HCT116 (cell line): ENCODE measurements at regions not wholly inside any gene's neighbourhood (a gene's known extent, or its start where the extent isn't known, plus 50 kb on each side); places are given as distances from the start of the nearest gene placed in this dataset.

Experiments
- ATAC-seq: fragments of 200-7000 bp; cut with Tn5 transposase; 2 replicates; pipeline ENCODE4 v1.9.1; 2020; ENCODE audit warnings: mild to moderate bottlenecking, moderate library complexity
- BruUV-seq: library from RNA; stranded (reverse); fragments of 400-500 nt; replicated peaks from 2 replicates; lab custom pipeline; 2021; lab: Mats Ljungman, UMichigan
- CTCF ChIA-PET: fragments of 300-600 bp; sonication (Branson Sonifier 250); formaldehyde crosslinking; loops from one replicate; lab custom pipeline; 2021; ENCODE audit warnings: antibody characterized with exemption; lab: Charles Lee
- POLR2A ChIA-PET: fragments of 300-600, 350-600 bp; sonication (Branson Sonifier 250); formaldehyde crosslinking; loops from one replicate; lab custom pipeline; 2021; ENCODE audit warnings: antibody characterized with exemption; lab: Charles Lee
- RAD21 ChIA-PET, 2 experiments: fragments of 300-600 bp; sonication (Branson Sonifier 250); formaldehyde crosslinking; loops; one replicate each; lab custom pipeline; 2023; ENCODE audit warnings: low total read pairs in 2 of 2; ENCODE audit not compliant: uncharacterized antibody in 2 of 2, unreplicated experiment in 2 of 2, low non-redundant PET in 1 of 2; lab: Charles Lee
- DNase-seq: peaks from one replicate; pipeline ENCODE4 v3.0.0-alpha.2; 2010; ENCODE audit warnings: low read depth, low spot score
- H2AFZ ChIP-seq: fragments of 200-600 bp; shearing (Covaris generic), sonication (generic); 2 replicates; pipeline ENCODE4 v1.6.1; 2017; ENCODE audit warnings: low read depth, mixed run types, mixed read lengths, antibody characterized with exemption, low read length; ENCODE audit not compliant: poor library complexity, severe bottlenecking
- H3K27ac ChIP-seq: 2 replicates; pipeline ENCODE4 v1.5.1; 2012; ENCODE audit warnings: low read depth, low read length
- H3K27me3 ChIP-seq: fragments of 200-600 bp; sonication (generic); 2 replicates; pipeline ENCODE4 v1.6.1; 2016; ENCODE audit warnings: mixed run types, low read length, mixed read lengths; ENCODE audit not compliant: insufficient read depth
- H3K36me3 ChIP-seq, 2 experiments: fragments of 200-500 bp in 1 of 2; fragments of 200-600 bp in 1 of 2; sonication (Bioruptor generic) in 1 of 2; sonication (generic) in 1 of 2; 2 replicates each; pipeline versions ENCODE4 v1.5.1 to v1.6.1; 2014 to 2016; ENCODE audit warnings: low read length in 2 of 2, inconsistent platforms in 1 of 2, mixed read lengths in 1 of 2, mixed run types in 1 of 2; ENCODE audit not compliant: insufficient read depth in 2 of 2, control insufficient read depth in 1 of 2
- H3K4me1 ChIP-seq, 2 experiments: fragments of 200-600 bp in 1 of 2; sonication (generic) in 1 of 2; 2 replicates each; pipeline versions ENCODE4 v1.5.1 to v1.6.1; 2012 to 2017; ENCODE audit warnings: low read length in 2 of 2, inconsistent platforms in 1 of 2, mild to moderate bottlenecking in 1 of 2, mixed read lengths in 1 of 2, mixed run types in 1 of 2, moderate library complexity in 1 of 2; ENCODE audit not compliant: insufficient read depth in 2 of 2, control insufficient read depth in 1 of 2
- H3K4me2 ChIP-seq: fragments of 200-600 bp; sonication (generic); 2 replicates; pipeline ENCODE4 v1.6.1; 2017; ENCODE audit warnings: mixed run types, low read length, mixed read lengths
- H3K4me3 ChIP-seq, 2 experiments: fragments of 200-600 bp in 1 of 2; sonication (generic) in 1 of 2; replicated peaks in 1 of 2; 2 replicates each; pipeline ENCODE4 v1.5.1; 2011 to 2016; ENCODE audit warnings: low read length in 2 of 2, control low read depth in 1 of 2, low read depth in 1 of 2, mild to moderate bottlenecking in 1 of 2, mixed read lengths in 1 of 2, mixed run types in 1 of 2
- H3K79me2 ChIP-seq: fragments of 200-600 bp; sonication (generic); 2 replicates; pipeline ENCODE4 v1.6.1; 2017; ENCODE audit warnings: mild to moderate bottlenecking, mixed run types, low read length, moderate library complexity, mixed read lengths; ENCODE audit not compliant: insufficient read depth
- H3K9ac ChIP-seq: fragments of 200-600 bp; sonication (generic); 2 replicates; pipeline ENCODE4 v1.6.1; 2016; ENCODE audit warnings: low read length, mixed read lengths
- H3K9me2 ChIP-seq: fragments of 200-600 bp; sonication (generic), shearing (Covaris generic); 2 replicates; pipeline ENCODE4 v1.6.1; 2017; ENCODE audit warnings: mixed run types, mild to moderate bottlenecking, moderate library complexity; ENCODE audit not compliant: insufficient read depth
- H3K9me3 ChIP-seq, 2 experiments: fragments of 200-500 bp in 1 of 2; fragments of 200-600 bp in 1 of 2; sonication (Bioruptor generic) in 1 of 2; sonication (generic) in 1 of 2; 2 replicates each; pipeline ENCODE4 v1.6.1; 2014 to 2017; ENCODE audit warnings: low read length in 2 of 2, mixed read lengths in 2 of 2, inconsistent platforms in 1 of 2, low read depth in 1 of 2, mild to moderate bottlenecking in 1 of 2, mixed run types in 1 of 2, moderate library complexity in 1 of 2; ENCODE audit not compliant: control insufficient read depth in 1 of 2, insufficient read depth in 1 of 2
- H4K20me1 ChIP-seq: fragments of 200-600 bp; sonication (generic), shearing (Covaris generic); 2 replicates; pipeline ENCODE4 v1.6.1; 2017; ENCODE audit warnings: mixed run types, mild to moderate bottlenecking, moderate library complexity; ENCODE audit not compliant: insufficient read depth
- ATF3 ChIP-seq: IDR thresholded peaks from 2 replicates; pipeline ENCODE4 v1.6.1; 2012
- JUND ChIP-seq: IDR thresholded peaks from 2 replicates; pipeline ENCODE4 v1.6.1; 2012
- POLR2AphosphoS5 ChIP-seq: IDR thresholded peaks from 2 replicates; pipeline ENCODE4 v1.6.1; 2011; ENCODE audit warnings: mild to moderate bottlenecking, low read depth, low read length, moderate library complexity
- SIN3A ChIP-seq: IDR thresholded peaks from 2 replicates; pipeline ENCODE4 v1.6.1; 2012; ENCODE audit warnings: low read depth
- SRF ChIP-seq: IDR thresholded peaks from 2 replicates; pipeline ENCODE4 v1.6.1; 2012; ENCODE audit warnings: low read depth
- ZBTB33 ChIP-seq: IDR thresholded peaks from 2 replicates; pipeline ENCODE4 v1.6.1; 2011; ENCODE audit warnings: mild to moderate bottlenecking, low read length, moderate library complexity; ENCODE audit not compliant: insufficient replicate concordance; ENCODE audit errors: extremely low read depth
- intact Hi-C: fragments of 100-400 bp; cut with micrococcal nuclease; formaldehyde crosslinking; loops from 2 replicates; pipeline ENCODE4 v1.10.0; 2022

GRCh38 chr20:22472447-22473100 lies 111.8 kb downstream of the FOXA2 start:
- DNase-seq, result no peak
- H3K9ac ChIP-seq, result no peak overlapping the region
- BruUV-seq, result no TSS peak
- ChIA-PET RAD21 (no interaction called here), POLR2A (no interaction called here), CTCF (interaction anchor here (1.1 kb wide), 1 partner anchor 19 kb away, joined by 3 read pairs; no protein-coding TSS in a partner anchor)
- H3K36me3 ChIP-seq, result no peaks in the 10 kb centered on the region
- H3K4me1 ChIP-seq, result no peaks in the 10 kb centered on the region
- no peak for TF ChIP-seq POLR2AphosphoS5
- TF ChIP-seq ATF3, result no peak
- TF ChIP-seq ZBTB33, result no peak
- TF ChIP-seq JUND, result no peak
- TF ChIP-seq SIN3A, result no peak
- TF ChIP-seq SRF, result no peak
- H2AFZ ChIP-seq, result no peak overlapping the region
- no peak for ATAC-seq
- no peak overlapping the region for H3K4me3 ChIP-seq
- no peaks in the 10 kb centered on the region for H4K20me1 ChIP-seq
- no peaks in the 10 kb centered on the region for H3K9me3 ChIP-seq
- H3K9me2 ChIP-seq, result no peaks in the 10 kb centered on the region
- intact Hi-C loops, result no loop called here
- no peak overlapping the region for H3K27ac ChIP-seq
- H3K79me2 ChIP-seq, result no peaks in the 10 kb centered on the region; the same call in 1 of the 2 replicates
- 0 out of 2 replicates have a peak, but pooled peaks cover 3% of the 10 kb centered on the region for H3K27me3 ChIP-seq
- H3K4me2 ChIP-seq, result no peak overlapping the region
